ENCODE measurements at regions not wholly inside any gene's neighbourhood (a gene's known extent, or its start where the extent isn't known, plus 50 kb on each side); places are given as distances from the start of the nearest gene placed in this dataset.

DNA sequence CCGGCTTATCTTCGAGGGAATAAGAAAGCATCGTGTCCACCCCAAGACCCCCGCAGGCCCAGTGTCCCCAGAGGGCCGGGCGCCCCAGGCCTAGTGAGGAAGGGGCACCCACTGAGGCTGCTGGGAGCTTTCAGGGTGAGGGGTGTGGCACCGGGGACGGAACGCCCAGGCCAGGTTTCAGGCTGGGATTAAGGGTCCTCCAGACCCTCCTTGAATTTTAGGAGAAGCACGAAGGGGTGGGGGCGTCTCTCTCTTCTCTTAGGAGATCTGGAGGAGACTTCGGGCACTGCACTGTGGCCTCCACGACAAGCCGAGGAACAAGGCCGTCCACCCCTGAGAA, 96.8 kb downstream of the PDGFA start:
- Mint-ChIP-seq H3K4me3 (no peak overlapping the region), H3K9me3 (peaks cover 5% of the 10 kb centered on the region), H3K4me1 (ENCODE audit: low read depth) (no peaks in the 10 kb centered on the region), H3K27me3 (ENCODE audit: low read depth) (no peaks in the 10 kb centered on the region), H3K36me3 (ENCODE audit: insufficient read depth) (peaks cover 3% of the 10 kb centered on the region)
- DNase-seq (no peak), ATAC-seq (no peak)

DNA sequence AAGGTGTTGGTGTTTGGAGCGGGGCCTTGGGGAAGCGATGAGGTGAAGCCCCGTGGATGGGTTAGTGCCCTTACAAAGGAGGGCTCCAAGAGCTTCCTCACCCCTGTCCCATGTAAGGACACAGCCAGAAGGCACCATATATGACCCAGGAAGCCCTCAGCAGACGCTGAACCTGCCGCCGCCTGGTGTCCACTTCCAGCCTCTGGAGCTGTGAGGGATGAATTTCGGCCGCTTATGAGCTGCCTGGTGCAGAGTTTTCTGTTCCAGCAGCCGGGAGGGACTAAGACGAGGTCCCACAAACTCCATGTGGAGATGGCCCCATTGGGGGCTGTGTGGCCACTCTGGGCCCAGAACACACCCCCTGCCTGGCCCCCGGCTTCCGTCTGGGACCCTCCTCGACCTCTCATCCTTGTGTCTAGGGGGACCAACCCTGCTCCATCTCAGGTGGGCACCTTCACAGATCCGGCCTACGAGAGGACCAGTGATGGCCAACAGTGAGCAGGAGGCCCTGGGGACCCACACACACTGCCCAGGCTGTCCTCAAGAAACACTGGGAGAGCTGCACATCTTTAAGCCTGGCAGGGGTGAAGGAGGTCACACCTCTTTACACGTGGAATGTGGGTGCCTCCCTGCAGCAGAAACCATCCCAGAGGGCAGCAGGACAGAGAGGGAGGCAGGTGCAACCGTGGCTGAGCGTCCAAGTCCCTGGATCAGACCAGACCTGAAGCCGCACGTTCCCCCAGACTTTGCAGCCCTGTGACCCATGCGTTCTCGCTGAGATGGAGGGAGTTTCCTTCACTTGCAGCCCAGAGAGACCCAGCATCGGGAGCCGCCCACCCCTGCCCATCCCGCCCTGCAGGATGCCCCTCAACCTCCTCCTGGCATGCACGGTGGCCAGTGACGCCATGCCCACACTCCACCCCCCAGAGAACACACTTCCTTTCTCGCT, 96.1 kb downstream of the PDGFA start:
- H3K4me3 Mint-ChIP-seq, result no peak overlapping the region
- no peaks in the 10 kb centered on the region for H3K36me3 Mint-ChIP-seq (ENCODE audit: insufficient read depth)
- ATAC-seq, result no peak

DNA sequence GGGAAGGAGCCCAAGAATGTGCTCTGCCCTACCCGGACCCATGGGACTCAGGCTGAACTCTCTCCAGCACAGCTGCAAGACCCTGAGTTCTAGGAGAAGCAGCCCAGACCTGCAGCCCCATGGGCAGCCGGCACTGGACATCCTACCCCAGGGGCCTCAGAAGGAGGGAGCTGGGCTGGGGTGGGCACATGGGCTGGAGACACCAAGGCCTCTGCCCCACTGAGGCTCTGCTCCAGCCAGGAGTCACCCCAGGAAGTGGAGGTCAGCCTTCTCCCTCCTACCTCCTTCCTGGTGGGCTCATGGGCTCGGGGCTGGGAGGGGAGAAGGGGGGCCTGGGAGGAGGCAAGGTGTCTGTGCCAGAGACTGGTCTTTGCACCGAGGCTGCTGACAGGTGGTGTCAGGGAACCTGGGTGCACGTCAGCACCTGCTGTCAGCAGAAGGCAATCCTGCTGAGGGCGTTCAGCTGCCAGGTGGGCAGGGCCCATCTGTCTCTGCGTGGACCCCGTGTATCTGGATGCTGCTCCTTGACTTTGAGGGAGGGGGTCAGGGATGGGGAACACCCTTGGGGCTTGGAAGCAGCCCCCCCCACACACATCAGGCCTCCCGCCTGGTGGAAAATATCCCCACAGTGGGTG, 95.2 kb downstream of the PDGFA start:
- DNase-seq, result no peak
- Mint-ChIP-seq H3K9me3 (no peaks in the 10 kb centered on the region), H3K36me3 (ENCODE audit: insufficient read depth) (no peaks in the 10 kb centered on the region), H3K27me3 (ENCODE audit: low read depth) (no peaks in the 10 kb centered on the region), H3K4me3 (no peak overlapping the region), H3K4me1 (ENCODE audit: low read depth) (no peaks in the 10 kb centered on the region)
- no peak for ATAC-seq

More for the DNA sequence above, 96.1 kb downstream of the PDGFA start:
- no peak for DNase-seq
- no peaks in the 10 kb centered on the region for H3K27me3 Mint-ChIP-seq (ENCODE audit: low read depth)
- no peaks in the 10 kb centered on the region for H3K9me3 Mint-ChIP-seq
- no peaks in the 10 kb centered on the region for H3K4me1 Mint-ChIP-seq (ENCODE audit: low read depth)

DNA sequence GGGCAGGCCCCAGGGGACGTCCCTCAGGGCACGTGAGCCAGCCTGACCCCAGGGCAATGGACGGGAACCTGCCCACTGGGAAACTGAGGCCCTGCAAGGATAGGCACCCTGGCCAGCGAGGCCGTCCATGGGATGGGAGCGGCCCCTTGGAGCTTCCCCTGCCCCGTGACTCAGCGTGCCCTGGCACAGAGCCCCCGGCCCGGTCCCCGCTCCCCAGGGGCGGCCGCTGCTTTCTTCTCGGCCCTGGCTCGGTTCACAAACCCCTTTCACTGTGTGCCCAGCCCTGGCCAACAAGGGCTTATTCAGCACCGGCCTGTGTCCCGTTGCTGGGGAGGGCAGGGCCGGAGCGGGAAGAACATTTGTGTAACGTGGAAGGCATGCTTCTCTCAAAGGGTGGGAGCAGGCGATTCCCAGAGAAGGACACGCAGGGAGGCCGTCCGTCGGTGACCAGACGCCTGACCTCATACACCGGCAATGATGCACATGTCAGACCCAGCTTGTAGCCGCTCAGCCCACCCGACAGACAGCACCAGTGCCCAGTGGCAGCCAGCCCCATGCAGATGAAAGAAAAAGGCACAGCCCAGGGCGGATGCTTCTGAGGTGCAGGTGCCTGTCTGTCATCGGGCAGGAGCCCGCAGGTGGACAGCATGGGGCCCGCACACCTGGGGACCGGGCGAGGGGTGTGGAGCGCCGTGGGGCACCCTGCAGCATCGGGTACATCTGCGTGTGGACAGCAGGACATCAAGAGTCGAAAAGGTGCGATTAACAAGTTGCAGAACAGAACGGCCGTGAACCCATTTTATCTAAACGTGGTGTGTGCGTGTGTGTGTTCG, 94.5 kb downstream of the PDGFA start:
- Mint-ChIP-seq H3K4me1 (ENCODE audit: low read depth) (no peaks in the 10 kb centered on the region), H3K36me3 (ENCODE audit: insufficient read depth) (no peaks in the 10 kb centered on the region), H3K9me3 (no peaks in the 10 kb centered on the region), H3K4me3 (no peak overlapping the region), H3K27me3 (ENCODE audit: low read depth) (no peaks in the 10 kb centered on the region)
- DNase-seq, result no peak
- ATAC-seq, result no peak

DNA sequence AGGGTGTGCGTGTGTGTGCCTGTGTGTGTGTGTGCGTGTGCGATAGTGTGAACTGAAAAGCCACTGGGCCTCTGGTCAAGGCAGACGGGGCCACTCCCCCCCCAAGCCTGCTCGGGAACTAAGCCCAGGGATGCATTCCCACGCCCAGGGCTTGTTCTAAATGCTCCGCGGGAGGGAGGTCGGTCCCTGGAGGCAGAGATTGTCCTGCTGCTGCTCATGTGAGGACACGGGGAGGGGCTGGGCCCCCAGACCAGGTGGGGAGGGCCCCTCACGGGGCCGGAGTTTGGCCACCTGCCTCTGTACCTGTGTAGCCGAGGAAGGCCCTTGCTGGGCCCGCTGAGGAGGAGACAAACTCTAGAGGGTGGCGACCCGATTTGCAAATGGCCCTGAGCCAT, 93.9 kb downstream of the PDGFA start:
- ATAC-seq, result no peak
- H3K4me1 Mint-ChIP-seq (ENCODE audit: low read depth), result no peaks in the 10 kb centered on the region
- no peaks in the 10 kb centered on the region for H3K36me3 Mint-ChIP-seq (ENCODE audit: insufficient read depth)
- DNase-seq, result no peak
- no peak overlapping the region for H3K4me3 Mint-ChIP-seq
- no peaks in the 10 kb centered on the region for H3K27me3 Mint-ChIP-seq (ENCODE audit: low read depth)
- H3K9me3 Mint-ChIP-seq, result no peaks in the 10 kb centered on the region

DNA sequence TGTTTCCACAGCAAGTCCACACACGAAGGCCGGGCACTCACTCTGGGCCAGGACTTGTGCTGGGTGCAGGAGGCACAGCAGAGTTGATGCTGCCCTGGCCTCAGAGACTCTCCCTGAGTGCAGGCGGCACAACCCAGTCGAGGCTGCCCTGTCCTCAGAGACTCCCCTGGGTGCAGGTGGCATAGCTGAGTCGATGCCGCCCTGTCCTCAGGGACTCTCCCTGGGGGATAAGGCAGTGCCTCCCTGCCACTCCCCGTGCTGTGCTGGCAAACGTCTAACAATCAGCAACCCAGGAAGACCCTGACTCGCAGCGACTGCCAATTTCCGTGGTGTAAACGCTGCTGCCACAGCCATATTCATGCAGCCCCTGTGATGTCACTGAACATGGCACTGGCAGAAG, 93.1 kb downstream of the PDGFA start:
- ATAC-seq (no peak), DNase-seq (no peak)
- Mint-ChIP-seq H3K9me3 (no peaks in the 10 kb centered on the region), H3K27me3 (ENCODE audit: low read depth) (no peaks in the 10 kb centered on the region), H3K4me3 (no peak overlapping the region), H3K36me3 (ENCODE audit: insufficient read depth) (no peaks in the 10 kb centered on the region), H3K4me1 (ENCODE audit: low read depth) (no peaks in the 10 kb centered on the region)

DNA sequence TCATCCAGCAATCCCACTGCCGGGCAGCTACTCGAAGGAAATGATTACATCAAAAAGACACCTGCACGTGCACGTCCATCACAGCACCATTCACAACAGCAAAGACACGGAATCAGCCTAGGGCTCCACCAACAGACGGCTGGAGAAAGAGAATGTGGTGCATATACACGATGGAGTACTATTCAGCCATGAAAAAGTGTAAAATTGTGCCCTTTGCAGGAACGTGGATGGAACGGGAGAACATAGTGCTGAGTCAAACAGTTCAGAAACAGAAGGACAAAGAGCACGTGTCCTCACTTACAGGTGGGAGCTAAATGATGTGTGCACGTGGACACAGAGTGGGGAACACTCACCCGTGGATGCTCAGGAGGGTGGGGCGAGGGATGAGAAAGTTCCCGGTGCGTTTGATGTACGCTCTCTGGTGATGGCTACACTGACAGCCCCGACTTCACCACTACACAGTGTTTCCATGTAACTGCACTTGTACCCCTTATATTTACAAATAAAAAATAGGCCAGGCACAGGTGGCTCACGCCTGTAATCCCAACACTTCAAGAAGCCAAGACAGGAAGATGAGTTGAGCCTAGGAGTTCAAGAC, 92.0 kb downstream of the PDGFA start:
- no peaks in the 10 kb centered on the region for H3K27me3 Mint-ChIP-seq (ENCODE audit: low read depth)
- ATAC-seq (no peak), DNase-seq (no peak)
- no peaks in the 10 kb centered on the region for H3K36me3 Mint-ChIP-seq (ENCODE audit: insufficient read depth)
- H3K9me3 Mint-ChIP-seq, result no peaks in the 10 kb centered on the region
- H3K4me1 Mint-ChIP-seq (ENCODE audit: low read depth), result no peaks in the 10 kb centered on the region
- no peak overlapping the region for H3K4me3 Mint-ChIP-seq

DNA sequence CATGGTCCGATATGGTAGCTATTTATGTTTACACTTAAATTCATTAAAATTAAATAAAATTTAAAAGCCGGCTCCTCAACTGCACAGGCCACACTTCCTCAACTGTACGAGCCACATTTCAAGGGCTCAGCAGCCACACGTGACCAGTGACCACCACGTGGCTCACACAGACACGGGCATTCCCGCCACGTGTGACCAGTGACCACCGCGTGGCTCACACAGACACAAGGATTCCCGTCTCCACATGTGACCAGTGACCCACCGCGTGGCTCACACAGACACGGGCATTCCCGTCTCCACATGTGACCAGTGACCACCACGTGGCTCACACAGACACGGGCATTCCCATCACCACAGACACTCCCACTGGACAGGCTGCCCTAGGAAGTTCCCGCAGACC, 91.3 kb downstream of the PDGFA start:
- no peaks in the 10 kb centered on the region for H3K9me3 Mint-ChIP-seq
- no peaks in the 10 kb centered on the region for H3K4me1 Mint-ChIP-seq (ENCODE audit: low read depth)
- no peaks in the 10 kb centered on the region for H3K27me3 Mint-ChIP-seq (ENCODE audit: low read depth)
- H3K4me3 Mint-ChIP-seq, result no peak overlapping the region
- H3K36me3 Mint-ChIP-seq (ENCODE audit: insufficient read depth), result no peaks in the 10 kb centered on the region
- ATAC-seq (no peak), DNase-seq (no peak)

DNA sequence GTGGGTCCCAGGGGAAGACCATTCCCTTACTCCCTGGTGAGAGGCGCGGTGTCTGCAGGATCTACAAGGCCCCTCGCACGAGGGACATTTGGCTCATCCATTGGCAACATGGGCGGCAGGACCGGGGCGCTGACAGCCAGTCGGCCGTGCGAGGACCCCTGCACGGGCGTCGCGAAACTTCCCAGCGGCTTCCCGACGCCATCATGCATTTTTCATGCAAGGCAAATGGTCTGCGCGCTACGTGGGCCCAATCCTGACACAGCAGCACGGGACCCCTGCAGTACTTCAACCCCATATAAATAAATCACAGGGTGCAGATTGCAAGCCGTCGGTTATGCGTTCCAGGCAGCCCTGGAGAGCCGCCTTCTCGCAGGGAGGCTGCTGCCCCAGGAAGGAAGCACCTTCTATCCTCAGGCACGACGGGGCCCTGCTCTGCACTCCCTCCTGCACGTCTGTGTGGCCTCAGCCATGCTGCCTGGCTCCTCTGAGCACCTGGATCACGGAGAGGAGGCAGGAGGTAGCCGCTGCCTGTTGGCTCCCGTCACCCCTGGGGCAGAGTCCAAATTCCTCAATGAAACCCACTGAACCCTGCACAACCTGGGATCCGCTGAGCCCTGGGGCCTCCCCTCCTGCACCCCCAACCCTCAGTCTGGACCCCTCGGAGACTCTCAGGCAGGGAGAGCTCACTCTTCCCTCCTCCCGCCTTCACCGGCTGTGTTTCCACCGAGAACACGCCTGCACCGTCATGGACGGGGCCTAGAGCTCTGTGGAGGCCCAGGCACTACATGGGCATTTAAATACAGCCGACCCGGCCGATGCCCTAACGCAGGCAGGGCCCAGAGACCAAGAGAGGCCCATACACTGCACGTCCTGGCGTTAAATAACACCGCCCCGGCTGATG, 90.5 kb downstream of the PDGFA start:
- Mint-ChIP-seq H3K36me3 (ENCODE audit: insufficient read depth) (no peaks in the 10 kb centered on the region), H3K9me3 (no peaks in the 10 kb centered on the region), H3K27me3 (ENCODE audit: low read depth) (no peaks in the 10 kb centered on the region), H3K4me1 (ENCODE audit: low read depth) (no peaks in the 10 kb centered on the region), H3K4me3 (no peak overlapping the region)
- ATAC-seq, result no peak
- DNase-seq, result no peak

DNA sequence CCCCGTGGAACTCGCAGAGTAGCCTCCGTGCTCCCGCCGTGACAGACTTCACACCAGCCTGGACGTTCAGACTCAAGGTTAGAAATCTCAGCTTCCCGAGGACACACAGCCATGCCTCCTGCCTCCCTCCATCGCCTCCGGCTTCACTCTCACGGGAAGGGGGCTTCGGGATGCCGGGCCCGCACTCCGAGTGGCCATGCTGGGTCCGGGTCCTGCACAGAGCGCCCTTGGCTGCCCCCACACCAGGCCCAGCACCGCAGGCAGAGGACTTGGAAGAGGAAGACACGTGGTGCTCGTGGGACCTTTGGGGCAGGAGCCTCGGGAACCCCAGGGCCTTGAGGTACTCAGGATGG, 89.8 kb downstream of the PDGFA start:
- Mint-ChIP-seq H3K36me3 (ENCODE audit: insufficient read depth) (no peaks in the 10 kb centered on the region), H3K9me3 (no peaks in the 10 kb centered on the region), H3K4me3 (no peak overlapping the region), H3K4me1 (ENCODE audit: low read depth) (no peaks in the 10 kb centered on the region), H3K27me3 (ENCODE audit: low read depth) (no peaks in the 10 kb centered on the region)
- DNase-seq (no peak), ATAC-seq (no peak)

DNA sequence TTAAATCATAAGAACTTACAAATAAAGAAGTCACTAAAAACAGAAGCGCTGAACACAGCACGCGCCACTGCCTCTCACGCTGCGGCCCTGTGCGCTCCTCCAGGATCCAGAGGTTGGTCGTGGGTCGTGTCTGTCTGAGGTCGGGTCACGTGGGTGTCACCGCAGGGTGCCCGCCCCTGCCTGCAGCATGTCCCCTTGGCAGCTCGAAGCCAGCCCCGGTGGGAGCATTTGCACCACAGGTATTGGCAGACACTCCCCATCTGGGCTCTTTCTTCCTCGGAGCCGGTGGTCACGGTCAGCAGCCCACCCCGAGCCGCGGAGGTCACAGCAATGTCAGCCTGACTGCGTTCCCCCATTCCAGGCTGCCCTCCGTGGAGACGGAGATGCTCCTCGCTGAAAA, 88.6 kb downstream of the PDGFA start:
- Mint-ChIP-seq H3K4me1 (ENCODE audit: low read depth) (no peaks in the 10 kb centered on the region), H3K4me3 (no peak overlapping the region), H3K36me3 (ENCODE audit: insufficient read depth) (no peaks in the 10 kb centered on the region), H3K9me3 (no peaks in the 10 kb centered on the region), H3K27me3 (ENCODE audit: low read depth) (no peaks in the 10 kb centered on the region)
- no peak for DNase-seq
- no peak for ATAC-seq

DNA sequence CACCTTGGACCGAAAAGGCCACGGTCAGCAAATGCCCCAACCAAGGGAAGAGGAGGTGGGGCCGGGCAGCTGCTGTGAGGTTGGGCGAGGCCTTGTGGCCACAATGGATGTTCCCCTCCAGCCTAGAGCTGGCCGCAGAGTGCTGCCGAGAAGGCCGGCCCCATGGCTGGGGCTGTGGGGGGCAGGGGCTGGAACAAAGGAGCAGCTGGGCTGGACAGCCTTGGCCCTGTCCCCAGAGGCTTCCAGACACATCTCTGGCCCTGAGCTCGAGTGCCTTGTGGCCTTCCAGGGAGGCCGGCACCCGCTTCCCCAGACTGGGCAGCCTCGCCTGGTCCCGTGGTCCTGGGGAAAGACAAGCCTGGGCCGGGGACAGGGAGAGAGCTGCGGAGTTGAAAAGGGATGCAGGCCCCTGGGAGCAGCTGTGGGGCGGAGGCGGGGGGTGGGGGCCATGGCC, 88.0 kb downstream of the PDGFA start:
- Mint-ChIP-seq H3K9me3 (no peaks in the 10 kb centered on the region), H3K27me3 (ENCODE audit: low read depth) (no peaks in the 10 kb centered on the region), H3K4me1 (ENCODE audit: low read depth) (no peaks in the 10 kb centered on the region), H3K36me3 (ENCODE audit: insufficient read depth) (no peaks in the 10 kb centered on the region), H3K4me3 (no peak overlapping the region)
- no peak for DNase-seq
- ATAC-seq, result no peak

DNA sequence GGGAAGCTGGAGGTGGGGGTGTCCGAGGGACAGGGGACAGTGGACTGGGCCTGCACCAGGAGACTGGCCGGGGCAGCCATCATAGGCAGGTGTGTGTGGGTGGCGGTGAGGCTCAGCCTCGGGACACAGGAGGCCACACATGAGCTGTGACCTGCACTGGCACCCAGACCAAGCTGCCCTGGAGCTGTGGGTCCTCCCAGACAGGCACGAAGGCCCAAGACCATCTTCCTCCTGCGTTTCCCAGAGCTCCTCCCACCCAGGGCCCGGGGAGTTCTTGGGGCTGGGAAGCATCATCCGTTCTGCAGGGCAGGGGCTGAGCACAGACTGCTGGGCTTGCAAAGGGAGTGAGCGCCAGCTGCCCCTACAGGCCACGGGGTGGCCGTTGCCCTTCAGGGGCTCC, 87.4 kb downstream of the PDGFA start:
- no peak for DNase-seq
- H3K4me1 Mint-ChIP-seq (ENCODE audit: low read depth), result no peaks in the 10 kb centered on the region
- ATAC-seq, result no peak
- no peaks in the 10 kb centered on the region for H3K36me3 Mint-ChIP-seq (ENCODE audit: insufficient read depth)
- H3K27me3 Mint-ChIP-seq (ENCODE audit: low read depth), result no peaks in the 10 kb centered on the region
- H3K9me3 Mint-ChIP-seq, result no peaks in the 10 kb centered on the region
- no peak overlapping the region for H3K4me3 Mint-ChIP-seq
